Activated CD4-positive, CD25-positive, alpha-beta regulatory T cell treated with anti-CD3 and anti-CD28 coated beads, Interleukin-2, amount 50 U/mL, for 72 hours (primary cell): ENCODE measurements at regions not wholly inside any gene's neighbourhood (a gene's known extent, or its start where the extent isn't known, plus 50 kb on each side); places are given as distances from the start of the nearest gene placed in this dataset.

ENCODE experiments used
- DNase-seq: peaks from one replicate; pipeline ENCODE4 v3.0.0; 2021

- DNase-seq = no peak
Measured at GRCh38 chr4:135777361-135777760, 1575.8 kb upstream of the PABPC4L start.

GRCh38 chr4:135775909-135776308, 1574.3 kb upstream of the PABPC4L start:
- no peak for DNase-seq

DNA sequence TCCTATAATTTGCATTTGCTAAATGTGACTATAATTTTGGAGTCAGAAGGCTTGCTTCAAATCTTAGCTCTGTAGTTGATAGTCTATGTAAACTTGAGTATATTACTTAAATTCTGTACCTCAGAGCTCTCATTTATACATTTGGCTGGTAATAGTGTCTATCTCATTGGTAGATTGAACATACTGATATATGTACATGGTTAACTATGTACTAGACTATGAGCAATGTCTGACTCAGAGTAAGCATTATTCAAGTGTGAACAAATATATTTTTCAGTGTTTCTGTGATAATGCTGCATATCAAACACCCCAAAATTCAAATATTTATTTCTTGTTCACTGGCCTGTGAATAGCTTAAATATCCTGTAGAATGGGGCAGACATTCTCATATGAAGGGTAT, 1568.9 kb upstream of the PABPC4L start:
- no peak for DNase-seq

- no peak for DNase-seq
Measured at GRCh38 chr4:135744928-135745327, 1543.3 kb upstream of the PABPC4L start.

DNA sequence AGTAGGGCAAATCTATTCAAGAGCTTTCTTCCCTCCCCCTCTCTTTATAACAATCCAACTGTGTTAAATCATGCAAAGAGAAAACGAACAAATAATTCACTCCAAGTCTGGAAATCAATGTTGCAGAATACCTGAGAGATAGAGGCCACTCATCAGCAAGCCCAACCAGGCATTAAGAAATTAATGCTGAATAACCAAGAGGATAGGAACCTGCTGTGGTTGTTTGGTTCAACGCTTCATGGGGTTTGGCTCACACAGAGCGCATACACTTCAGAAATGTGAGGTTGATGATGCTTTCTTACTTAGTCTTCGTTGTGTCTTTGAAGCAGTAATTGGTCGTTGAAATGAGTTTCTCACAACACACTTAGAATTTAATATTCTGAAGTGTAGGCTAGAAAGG, 1540.0 kb upstream of the PABPC4L start:
- no peak for DNase-seq

- DNase-seq = no peak
Measured at GRCh38 chr4:135739354-135739753, 1537.8 kb upstream of the PABPC4L start.

DNA sequence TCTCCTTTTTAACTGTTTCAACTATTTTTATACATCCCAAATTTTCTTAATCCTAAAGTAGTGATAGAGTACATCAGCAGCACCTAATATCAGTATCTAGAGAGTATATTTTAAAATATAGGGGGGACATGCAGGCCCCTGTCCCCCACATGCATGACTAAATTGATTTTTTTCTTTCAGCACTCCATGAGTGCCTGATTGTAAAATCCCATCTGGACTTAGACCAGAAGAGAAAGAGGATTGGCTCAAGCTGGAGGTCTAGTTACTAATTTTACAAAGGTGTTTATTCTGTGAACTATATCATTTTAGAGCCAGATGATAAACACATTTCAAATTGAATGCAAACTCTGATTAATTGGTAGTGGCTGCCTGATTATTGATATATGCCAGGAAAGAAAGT, 1533.9 kb upstream of the PABPC4L start:
- no peak for DNase-seq

DNA sequence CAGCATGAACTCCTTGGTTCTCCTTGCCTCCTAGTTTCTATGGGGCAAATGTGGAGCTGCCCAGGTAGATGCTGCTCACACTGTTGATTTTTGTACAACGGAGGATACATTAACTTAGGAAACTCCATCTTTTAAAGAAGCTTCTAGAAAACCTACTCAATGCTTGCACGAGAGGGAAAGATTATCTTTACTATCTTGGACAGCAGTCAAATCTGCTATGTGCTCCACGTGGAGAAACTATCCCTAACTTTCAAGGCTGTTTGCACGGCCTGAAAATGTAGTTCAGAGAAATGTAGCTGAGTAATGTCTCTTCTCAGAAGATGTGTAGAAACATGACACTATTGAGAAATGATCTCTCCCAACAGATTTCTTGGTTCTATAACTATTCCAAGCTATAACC, 1530.9 kb upstream of the PABPC4L start:
- DNase-seq = no peak

- no peak for DNase-seq
Measured at GRCh38 chr4:135731682-135732081, 1530.1 kb upstream of the PABPC4L start.

DNA sequence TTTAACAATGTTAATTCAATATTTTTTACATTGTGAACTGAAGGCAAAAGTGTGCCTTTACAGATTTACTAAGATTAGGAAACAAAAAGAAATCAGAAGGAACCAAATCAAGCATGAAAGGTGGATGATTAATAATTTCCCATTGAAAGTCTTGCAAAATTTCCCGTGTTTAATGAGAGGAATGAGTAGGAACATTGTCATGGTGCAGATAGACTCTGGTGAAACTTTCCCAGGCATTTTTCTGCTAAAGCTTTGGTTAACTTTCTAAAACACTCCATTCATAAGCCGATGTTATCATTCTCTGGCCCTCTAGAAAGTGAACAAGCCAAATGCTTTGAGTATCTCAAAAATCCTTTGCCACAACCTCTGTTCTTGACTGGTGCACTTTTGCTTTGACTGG, 1522.8 kb upstream of the PABPC4L start:
- DNase-seq = no peak

- no peak for DNase-seq
Measured at GRCh38 chr4:135718019-135718418, 1516.4 kb upstream of the PABPC4L start.

DNA sequence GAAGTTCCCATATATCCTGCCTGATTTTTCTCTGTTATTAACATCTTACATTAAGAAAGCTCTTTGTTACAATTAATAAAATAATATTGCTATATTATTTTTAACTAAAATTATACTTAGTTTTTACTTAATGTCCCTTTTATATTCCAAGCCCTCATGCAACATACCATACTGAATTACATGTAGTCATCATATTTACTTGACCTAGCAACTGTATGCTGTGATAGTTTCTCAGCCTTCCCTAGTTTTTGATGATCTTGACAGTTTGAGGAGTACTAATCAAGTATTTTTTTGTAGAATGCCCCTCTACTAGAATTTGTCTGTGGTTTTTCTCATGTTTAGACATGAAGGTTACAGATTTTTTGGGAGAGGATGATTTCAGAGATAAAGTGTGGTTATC, 1503.8 kb upstream of the PABPC4L start:
- no peak for DNase-seq

GRCh38 chr4:135694066-135694465, 1492.5 kb upstream of the PABPC4L start:
- DNase-seq = no peak

DNA sequence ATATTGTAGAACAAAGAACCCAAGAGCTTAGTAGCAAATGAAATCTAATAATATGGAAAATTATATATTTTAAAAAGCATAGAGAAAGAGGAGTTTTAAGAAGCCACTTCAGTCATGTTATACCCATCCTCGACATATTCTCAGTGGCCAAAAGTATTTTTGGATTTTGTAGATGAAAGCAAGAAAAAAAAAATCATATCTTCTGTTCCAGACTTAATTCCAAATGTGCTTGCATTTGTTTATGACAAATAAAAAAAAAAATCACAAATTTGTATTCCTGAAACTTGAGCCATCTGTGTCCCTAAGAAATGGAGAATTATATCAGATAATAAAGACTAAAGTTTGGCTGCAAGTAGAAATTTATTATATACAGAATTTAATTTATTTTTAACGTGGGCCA, 1482.4 kb upstream of the PABPC4L start:
- DNase-seq = no peak

GRCh38 chr4:135672202-135672601, 1470.6 kb upstream of the PABPC4L start:
- DNase-seq = no peak

DNA sequence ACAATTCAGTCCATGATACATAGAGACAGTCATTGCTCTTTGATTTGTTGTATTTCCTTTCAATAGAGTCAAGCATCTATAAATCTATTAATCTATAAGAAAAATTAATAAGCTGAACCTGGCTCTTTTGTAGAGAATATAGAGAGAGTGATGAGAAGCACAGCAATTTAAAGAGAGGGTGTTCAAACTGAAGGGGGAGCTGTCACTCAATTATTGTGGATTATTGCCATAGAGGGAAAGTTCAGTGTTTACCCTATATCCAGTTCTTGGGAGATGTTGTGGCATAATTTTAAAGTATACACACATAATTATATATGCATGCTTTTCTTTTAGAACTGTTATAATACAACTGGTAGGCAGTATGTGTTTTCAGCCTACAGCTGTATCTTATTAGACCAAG, 1469.0 kb upstream of the PABPC4L start:
- DNase-seq = no peak
